Cardiac muscle cell (in vitro differentiated cells and primary cell): ENCODE measurements at regions not wholly inside any gene's neighbourhood (a gene's known extent, or its start where the extent isn't known, plus 50 kb on each side); places are given as distances from the start of the nearest gene placed in this dataset.
"Not testable (repeated sequence)": the region's sequence is repeated elsewhere in the genome, so short reads cannot be mapped to it uniquely, and the experiment has no call there.

Source experiments
- DNase-seq, 2 donors: peaks; one replicate each; pipeline versions ENCODE4 v3.0.0 to v3.0.0-alpha.2; 2010 to 2017; ENCODE audit warnings: low read depth in 1 of 2, low spot score in 1 of 2
- H3K27ac ChIP-seq: fragments of 200-600 bp; sonication (generic); 2 replicates; pipeline ENCODE4 v1.5.1; 2016
- H3K27me3 ChIP-seq: fragments of 200-600 bp; sonication (generic); 2 replicates; pipeline ENCODE4 v1.6.0; 2016; ENCODE audit warnings: control low read depth
- H3K36me3 ChIP-seq: fragments of 200-600 bp; sonication (generic); 2 replicates; pipeline ENCODE4 v1.5.1; 2016; ENCODE audit warnings: control low read depth
- H3K4me1 ChIP-seq: fragments of 200-600 bp; sonication (generic); 2 replicates; pipeline ENCODE4 v1.8.1; 2017; ENCODE audit warnings: low read depth, mild to moderate bottlenecking, mixed run types
- H3K4me3 ChIP-seq: fragments of 200-600 bp; sonication (generic); 2 replicates; pipeline ENCODE4 v1.5.1; 2016; ENCODE audit warnings: mild to moderate bottlenecking
- H3K9me3 ChIP-seq: fragments of 200-600 bp; sonication (generic); 2 replicates; pipeline ENCODE4 v1.5.1; 2017; ENCODE audit warnings: low read depth, mild to moderate bottlenecking, control low read depth

GRCh38 chr9:41251101-41251500, 62.0 kb upstream of the ZNG1F start:
- not testable (repeated sequence) for H3K4me1 ChIP-seq, H3K27ac ChIP-seq, DNase-seq, H3K36me3 ChIP-seq, H3K4me3 ChIP-seq, H3K9me3 ChIP-seq, H3K27me3 ChIP-seq

GRCh38 chr9:41246702-41247101, 57.6 kb upstream of the ZNG1F start:
- not testable (repeated sequence) for DNase-seq, H3K27ac ChIP-seq, H3K9me3 ChIP-seq, H3K4me3 ChIP-seq, H3K36me3 ChIP-seq, H3K4me1 ChIP-seq, H3K27me3 ChIP-seq
